GM12891 (cell line): ENCODE measurements at regions not wholly inside any gene's neighbourhood (a gene's known extent, or its start where the extent isn't known, plus 50 kb on each side); places are given as distances from the start of the nearest gene placed in this dataset.
"Not testable (repeated sequence)": the region's sequence is repeated elsewhere in the genome, so short reads cannot be mapped to it uniquely, and the experiment has no call there.

Source experiments
- POLR2A ChIP-seq: IDR thresholded peaks from 2 replicates; pipeline ENCODE4 v1.6.1; 2011; ENCODE audit warnings: low read depth, low read length, control low read depth
- TAF1 ChIP-seq: IDR thresholded peaks from 2 replicates; pipeline ENCODE4 v1.6.1; 2011; ENCODE audit warnings: low read depth, low read length, control low read depth

- not testable (repeated sequence) for TF ChIP-seq TAF1, POLR2A
Observed at GRCh38 chr1:112827391-112827790, 112.3 kb upstream of the PPM1J start.
